H9 (cell line): ENCODE measurements at regions not wholly inside any gene's neighbourhood (a gene's known extent, or its start where the extent isn't known, plus 50 kb on each side); places are given as distances from the start of the nearest gene placed in this dataset.

Experiments
- DNase-seq: peaks from one replicate; pipeline ENCODE4 v3.0.0-alpha.2; 2017
- H2AFZ ChIP-seq: one replicate; pipeline ENCODE4 v1.6.1; 2013; ENCODE audit warnings: mild to moderate bottlenecking, low read length, control low read depth, moderate library complexity
- H2AK5ac ChIP-seq: 2 replicates; pipeline ENCODE4 v1.6.1; 2013; ENCODE audit warnings: low read length, control low read depth, mixed read lengths; ENCODE audit not compliant: insufficient read length
- H2BK120ac ChIP-seq: one replicate; pipeline ENCODE4 v1.6.1; 2013; ENCODE audit warnings: low read depth, mild to moderate bottlenecking, low read length, control low read depth, inconsistent platforms; ENCODE audit not compliant: poor library complexity, severe bottlenecking
- H2BK12ac ChIP-seq: 2 replicates; pipeline ENCODE4 v1.6.1; 2013; ENCODE audit warnings: low read length, control low read depth, mixed read lengths, low read depth; ENCODE audit not compliant: insufficient read length
- H2BK15ac ChIP-seq: 2 replicates; pipeline ENCODE4 v1.6.1; 2013; ENCODE audit warnings: low read depth, low read length, control low read depth
- H2BK20ac ChIP-seq: one replicate; pipeline ENCODE4 v1.6.1; 2013; ENCODE audit warnings: low read depth, mild to moderate bottlenecking, low read length, control low read depth, inconsistent platforms; ENCODE audit not compliant: poor library complexity, severe bottlenecking
- H2BK5ac ChIP-seq: 2 replicates; pipeline ENCODE4 v1.6.1; 2013; ENCODE audit warnings: low read length, control low read depth, mixed read lengths; ENCODE audit not compliant: insufficient read length
- H3K14ac ChIP-seq: 2 replicates; pipeline ENCODE4 v1.6.1; 2013; ENCODE audit warnings: low read length, control low read depth; ENCODE audit not compliant: insufficient read depth
- H3K18ac ChIP-seq: 2 replicates; pipeline ENCODE4 v1.6.1; 2013; ENCODE audit warnings: low read depth, mild to moderate bottlenecking, mixed read lengths, low read length, control low read depth; ENCODE audit not compliant: insufficient read length
- H3K23ac ChIP-seq: 2 replicates; pipeline ENCODE4 v1.6.1; 2013; ENCODE audit warnings: low read length, control low read depth, mixed read lengths, low read depth; ENCODE audit not compliant: insufficient read length
- H3K23me2 ChIP-seq: 2 replicates; pipeline ENCODE4 v1.6.1; 2013; ENCODE audit warnings: low read depth, mild to moderate bottlenecking, mixed read lengths, low read length, control low read depth; ENCODE audit not compliant: insufficient read length, poor library complexity, severe bottlenecking
- H3K27ac ChIP-seq: 2 replicates; pipeline ENCODE4 v1.5.1; 2013; ENCODE audit warnings: low read length, control low read depth, mixed read lengths, low read depth; ENCODE audit not compliant: insufficient read length
- H3K27me3 ChIP-seq: 2 replicates; pipeline ENCODE4 v1.6.1; 2013; ENCODE audit warnings: low read length, control low read depth, inconsistent platforms; ENCODE audit not compliant: insufficient read depth
- H3K4ac ChIP-seq: 2 replicates; pipeline ENCODE4 v1.6.1; 2013; ENCODE audit warnings: low read depth, mild to moderate bottlenecking, control low read depth, inconsistent platforms, low read length, moderate library complexity
- H3K4me1 ChIP-seq: 2 replicates; pipeline ENCODE4 v1.6.1; 2013; ENCODE audit warnings: low read length, control low read depth, inconsistent platforms; ENCODE audit not compliant: insufficient read depth
- H3K4me2 ChIP-seq: 2 replicates; pipeline ENCODE4 v1.6.1; 2013; ENCODE audit warnings: low read length, control low read depth, mixed read lengths; ENCODE audit not compliant: insufficient read length, insufficient read depth
- H3K56ac ChIP-seq: 2 replicates; pipeline ENCODE4 v1.6.1; 2013; ENCODE audit warnings: low read depth, mild to moderate bottlenecking, mixed read lengths, low read length, control low read depth; ENCODE audit not compliant: insufficient read length
- H3K79me1 ChIP-seq: 2 replicates; pipeline ENCODE4 v1.6.1; 2013; ENCODE audit warnings: low read depth, mild to moderate bottlenecking, moderate library complexity, low read length, control low read depth, inconsistent platforms; ENCODE audit not compliant: insufficient read depth, poor library complexity, severe bottlenecking
- H3K79me2 ChIP-seq: 2 replicates; pipeline ENCODE4 v1.6.1; 2013; ENCODE audit warnings: low read length, control low read depth, inconsistent platforms; ENCODE audit not compliant: insufficient read depth
- H3K9ac ChIP-seq: 2 replicates; pipeline ENCODE4 v1.6.1; 2013; ENCODE audit warnings: low read length, control low read depth, mixed read lengths; ENCODE audit not compliant: insufficient read length; ENCODE audit errors: extremely low read depth
- H3K9me3 ChIP-seq: one replicate; pipeline ENCODE4 v1.6.1; 2013; ENCODE audit warnings: low read depth, low read length, inconsistent platforms; ENCODE audit not compliant: control insufficient read depth
- H3T11ph ChIP-seq: one replicate; pipeline ENCODE4 v1.6.1; 2013; ENCODE audit warnings: mild to moderate bottlenecking, low read length, control low read depth, inconsistent platforms
- H4K20me1 ChIP-seq: one replicate; pipeline ENCODE4 v1.6.1; 2013; ENCODE audit not compliant: control insufficient read depth, insufficient read length, insufficient read depth
- H4K5ac ChIP-seq: 2 replicates; pipeline ENCODE4 v1.6.1; 2013; ENCODE audit warnings: low read depth, mild to moderate bottlenecking, mixed read lengths, low read length, control low read depth; ENCODE audit not compliant: insufficient read length
- H4K8ac ChIP-seq: replicated peaks from 2 replicates; pipeline ENCODE4 v1.6.1; 2013; ENCODE audit warnings: low read length, control low read depth, mixed read lengths, low read depth; ENCODE audit not compliant: insufficient read length
- H4K91ac ChIP-seq: 2 replicates; pipeline ENCODE4 v1.6.1; 2013; ENCODE audit warnings: low read depth, mild to moderate bottlenecking, moderate library complexity, mixed read lengths, low read length, control low read depth; ENCODE audit not compliant: insufficient read length
- H3K27ac Mint-ChIP-seq, 3 experiments: 2 replicates in 2 of 3; 3 replicates in 1 of 3; pipeline ENCODE4 v1.8.0; 2020 to 2021; ENCODE audit warnings: mixed read lengths in 3 of 3, mild to moderate bottlenecking in 1 of 3, moderate library complexity in 1 of 3
- H3K27me3 Mint-ChIP-seq: 2 replicates; pipeline ENCODE4 v1.8.0; 2021; ENCODE audit warnings: low read depth, mild to moderate bottlenecking, moderate library complexity, mixed read lengths
- H3K36me3 Mint-ChIP-seq, 3 experiments: 2 replicates in 2 of 3; 3 replicates in 1 of 3; pipeline ENCODE4 v1.8.0; 2020 to 2021; ENCODE audit warnings: low read depth in 3 of 3, mixed read lengths in 3 of 3; ENCODE audit not compliant: insufficient read depth in 1 of 3
- H3K4me1 Mint-ChIP-seq, 2 experiments: 2 replicates each; pipeline ENCODE4 v1.8.0; 2020; ENCODE audit warnings: mixed read lengths in 2 of 2
- H3K4me3 Mint-ChIP-seq, 2 experiments: 2 replicates in 1 of 2; 3 replicates in 1 of 2; pipeline ENCODE4 v1.8.0; 2020 to 2021; ENCODE audit warnings: mild to moderate bottlenecking in 2 of 2, mixed read lengths in 2 of 2, moderate library complexity in 1 of 2
- H3K9me3 Mint-ChIP-seq, 2 experiments: 2 replicates in 1 of 2; 3 replicates in 1 of 2; pipeline ENCODE4 v1.8.0; 2020; ENCODE audit warnings: mild to moderate bottlenecking in 2 of 2, mixed read lengths in 2 of 2, moderate library complexity in 1 of 2
- CTCF ChIP-seq: fragments of 200-600 bp; sonication (generic); conservative IDR thresholded peaks from 3 replicates; pipeline ENCODE4 v1.8.0; 2021; ENCODE audit warnings: antibody characterized with exemption, mild to moderate bottlenecking
- WGBS: extraction: QIAGEN DNeasy Blood & Tissue Kit; methylation state at CpG from one replicate; pipeline ENCODE4 v1.1.7; 2013; ENCODE audit warnings: missing lambda C conversion rate, low lambda C conversion rate, mixed read lengths; ENCODE audit not compliant: insufficient read length; ENCODE audit errors: extremely low coverage; 5-methylcytosine and 5-hydroxymethylcytosine counted together

- H4K5ac ChIP-seq, result no peak overlapping the region
- H3K27me3 Mint-ChIP-seq, result no peaks in the 10 kb centered on the region; the same call in 1 of the 2 replicates
- no peak overlapping the region for H3T11ph ChIP-seq
- H3K4me1 Mint-ChIP-seq, result peaks cover 0 to 4% of the 10 kb centered on the region in 2 experiments; a peak in 2 of 4 replicates
- no peaks in the 10 kb centered on the region for H3K9me3 ChIP-seq
- H4K8ac ChIP-seq, result no peak overlapping the region
- H4K91ac ChIP-seq, result no peak overlapping the region
- no peak overlapping the region for H3K9ac ChIP-seq
- no peak overlapping the region for H3K4me3 Mint-ChIP-seq
- H3K23me2 ChIP-seq, result no peaks in the 10 kb centered on the region
- no peak overlapping the region for H2BK5ac ChIP-seq
- no peak overlapping the region for H2BK12ac ChIP-seq
- no peaks in the 10 kb centered on the region for H3K27me3 ChIP-seq
- H3K18ac ChIP-seq, result no peak overlapping the region
- no peak overlapping the region for H2BK120ac ChIP-seq
- H3K79me2 ChIP-seq, result no peaks in the 10 kb centered on the region
- no peaks in the 10 kb centered on the region for H3K4me1 ChIP-seq
- no peak overlapping the region for H3K4ac ChIP-seq
- H4K20me1 ChIP-seq, result no peaks in the 10 kb centered on the region
- H3K4me2 ChIP-seq, result no peak overlapping the region
- TF ChIP-seq CTCF, result no peak
- H2BK20ac ChIP-seq, result no peak overlapping the region
- H3K79me1 ChIP-seq, result no peaks in the 10 kb centered on the region
- H3K27ac Mint-ChIP-seq, result no peak overlapping the region
- H3K14ac ChIP-seq, result no peak overlapping the region
- no peak overlapping the region for H2AFZ ChIP-seq
- H2BK15ac ChIP-seq, result no peak overlapping the region
- H2AK5ac ChIP-seq, result no peak overlapping the region
- no peaks in the 10 kb centered on the region for H3K36me3 Mint-ChIP-seq
- H3K9me3 Mint-ChIP-seq, result no peaks in the 10 kb centered on the region
- DNase-seq, result no peak
- WGBS, result no CpG with 5 or more reads among the region's 1 CpG
- H3K27ac ChIP-seq, result no peak overlapping the region
- H3K56ac ChIP-seq, result no peak overlapping the region
- H3K23ac ChIP-seq, result no peak overlapping the region
Measured at GRCh38 chr4:122007016-122007415, 55.2 kb upstream of the TRPC3 start.
